LNCAP (cell line): ENCODE measurements at regions not wholly inside any gene's neighbourhood (a gene's known extent, or its start where the extent isn't known, plus 50 kb on each side); places are given as distances from the start of the nearest gene placed in this dataset.

Source experiments
- TF ChIP-seq, protein P1 (sequence below): fragments of 450-650 bp; IDR thresholded peaks from 2 replicates; pipeline ENCODE4 v1.5.1; 2017; ENCODE audit warnings: mild to moderate bottlenecking

DNA sequence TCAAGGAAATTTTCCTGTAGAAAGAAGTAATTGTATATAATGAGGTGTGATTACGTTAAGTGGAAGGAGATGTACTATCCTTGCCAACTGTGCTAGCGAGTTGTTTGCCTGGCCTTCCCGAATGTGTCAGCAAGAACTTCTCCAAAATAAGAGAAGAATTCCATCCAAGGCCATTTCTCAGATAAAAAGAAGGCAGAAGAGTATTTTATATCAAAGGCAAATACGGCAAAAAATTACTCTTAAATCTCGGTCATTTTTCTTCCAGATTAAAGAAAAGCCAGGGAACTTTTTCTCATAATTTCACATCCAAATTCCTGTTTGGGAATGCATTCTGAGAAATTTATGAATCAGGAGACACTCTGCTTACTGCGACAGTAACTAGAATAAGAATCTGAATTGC lies 290.6 kb downstream of the CBLN4 start:
- TF ChIP-seq, protein P1, sequence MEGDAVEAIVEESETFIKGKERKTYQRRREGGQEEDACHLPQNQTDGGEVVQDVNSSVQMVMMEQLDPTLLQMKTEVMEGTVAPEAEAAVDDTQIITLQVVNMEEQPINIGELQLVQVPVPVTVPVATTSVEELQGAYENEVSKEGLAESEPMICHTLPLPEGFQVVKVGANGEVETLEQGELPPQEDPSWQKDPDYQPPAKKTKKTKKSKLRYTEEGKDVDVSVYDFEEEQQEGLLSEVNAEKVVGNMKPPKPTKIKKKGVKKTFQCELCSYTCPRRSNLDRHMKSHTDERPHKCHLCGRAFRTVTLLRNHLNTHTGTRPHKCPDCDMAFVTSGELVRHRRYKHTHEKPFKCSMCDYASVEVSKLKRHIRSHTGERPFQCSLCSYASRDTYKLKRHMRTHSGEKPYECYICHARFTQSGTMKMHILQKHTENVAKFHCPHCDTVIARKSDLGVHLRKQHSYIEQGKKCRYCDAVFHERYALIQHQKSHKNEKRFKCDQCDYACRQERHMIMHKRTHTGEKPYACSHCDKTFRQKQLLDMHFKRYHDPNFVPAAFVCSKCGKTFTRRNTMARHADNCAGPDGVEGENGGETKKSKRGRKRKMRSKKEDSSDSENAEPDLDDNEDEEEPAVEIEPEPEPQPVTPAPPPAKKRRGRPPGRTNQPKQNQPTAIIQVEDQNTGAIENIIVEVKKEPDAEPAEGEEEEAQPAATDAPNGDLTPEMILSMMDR = no peak

GRCh38 chr20:55714082-55714481 lies 291.2 kb downstream of the CBLN4 start:
- TF ChIP-seq, protein P1 = no peak

DNA sequence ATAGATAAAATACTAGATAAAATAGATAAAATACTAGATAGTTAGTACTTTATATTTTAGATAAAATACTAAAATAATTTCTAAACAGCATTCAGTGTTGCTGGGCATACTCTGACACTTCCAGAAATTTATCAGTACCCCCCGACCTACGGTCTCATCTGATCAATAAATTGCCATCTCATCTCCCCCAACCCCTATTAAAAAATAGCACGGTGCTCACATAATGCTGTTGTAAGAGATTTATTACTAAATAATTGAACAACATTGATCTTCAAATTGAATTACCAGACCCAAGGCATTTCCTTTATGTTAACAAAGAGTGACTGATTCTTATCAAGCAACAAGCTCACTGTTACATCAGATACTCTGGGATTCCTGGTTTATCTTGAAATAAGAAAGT lies 300.9 kb downstream of the CBLN4 start:
- TF ChIP-seq, protein P1 = no peak

DNA sequence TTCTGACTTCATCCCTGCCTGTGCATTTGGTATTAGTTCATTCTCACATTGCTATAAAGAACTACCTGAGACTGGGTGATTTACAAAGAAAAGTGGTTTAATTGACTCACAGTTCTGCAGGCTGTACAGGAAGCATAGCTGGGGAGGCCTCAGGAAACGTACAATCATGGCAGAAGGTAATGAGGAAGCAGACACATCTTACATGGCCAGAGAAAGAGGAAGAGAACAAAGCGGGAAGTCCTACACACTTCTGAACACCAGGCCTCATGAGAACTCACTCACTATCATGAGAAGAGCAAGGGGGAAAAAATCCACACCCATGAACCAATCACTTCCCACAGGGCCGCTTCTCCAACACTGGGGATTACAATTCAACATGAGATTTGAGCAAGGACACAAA lies 303.9 kb downstream of the CBLN4 start:
- TF ChIP-seq, protein P1 = no peak

GRCh38 chr20:55696520-55696919 lies 308.8 kb downstream of the CBLN4 start:
- TF ChIP-seq, protein P1 = no peak

DNA sequence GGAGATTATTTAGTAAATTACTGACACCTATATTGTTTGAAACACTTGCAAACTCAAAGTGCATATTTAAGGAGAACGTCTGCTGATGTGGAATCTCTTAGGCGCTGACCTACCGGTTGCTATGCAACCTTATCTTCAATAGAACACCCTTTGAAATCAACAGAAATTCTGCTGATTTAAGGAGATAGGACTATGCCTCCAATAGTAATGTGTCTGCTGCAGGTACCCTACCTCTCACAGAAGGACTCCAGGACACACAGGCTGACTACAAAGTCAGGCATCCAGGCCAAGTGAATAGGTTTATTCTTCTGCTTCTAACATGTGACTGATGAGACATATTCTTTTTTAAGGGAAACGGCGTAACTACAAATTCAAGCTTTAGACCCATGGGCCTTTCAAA lies 311.7 kb downstream of the CBLN4 start:
- TF ChIP-seq, protein P1 = no peak

DNA sequence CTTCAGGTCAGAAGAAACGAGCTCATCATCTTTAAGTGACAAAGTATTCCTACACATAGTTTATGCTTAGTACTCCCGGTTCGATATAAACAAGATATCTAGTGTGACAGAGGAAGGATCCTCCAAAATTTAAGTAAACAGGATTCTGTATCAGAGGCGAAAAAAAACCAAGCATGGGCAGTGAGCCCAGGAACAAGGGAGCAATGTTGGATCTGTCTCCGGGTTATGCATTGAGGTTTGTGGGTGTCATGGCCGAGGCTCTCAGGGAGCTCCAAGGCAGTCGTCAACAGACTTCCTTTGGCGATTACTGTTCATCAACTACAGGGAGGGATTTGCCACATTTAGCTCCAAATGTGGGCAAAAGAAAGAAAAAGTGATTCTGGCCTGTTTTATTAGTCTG lies 319.5 kb downstream of the CBLN4 start:
- TF ChIP-seq, protein P1 = no peak

- TF ChIP-seq, protein P1 = no peak
These were observed 319.9 kb downstream of the CBLN4 start for GRCh38 chr20:55685425-55685824.
